Astrocyte of the cerebellum (primary cell): ENCODE measurements at regions not wholly inside any gene's neighbourhood (a gene's known extent, or its start where the extent isn't known, plus 50 kb on each side); places are given as distances from the start of the nearest gene placed in this dataset.

Source experiments
- DNase-seq: peaks from one replicate; pipeline ENCODE4 v3.0.0-alpha.2; 2011; ENCODE audit warnings: low read depth
- H3K4me3 ChIP-seq: 2 replicates; pipeline ENCODE4 v1.5.1; 2011; ENCODE audit warnings: mild to moderate bottlenecking, low read depth, low read length, moderate library complexity
- in situ Hi-C: cut with HindIII; loops from 2 replicates; pipeline ENCODE4 v1.10.0; 2017; ENCODE audit warnings: low sequenced_read_pairs
- TF ChIP-seq, protein P1 (sequence below): IDR thresholded peaks from 2 replicates; pipeline ENCODE4 v1.5.1; 2012; ENCODE audit warnings: low read length, low read depth, moderate library complexity, mild to moderate bottlenecking; ENCODE audit errors: missing control alignments

- TF ChIP-seq, protein P1, sequence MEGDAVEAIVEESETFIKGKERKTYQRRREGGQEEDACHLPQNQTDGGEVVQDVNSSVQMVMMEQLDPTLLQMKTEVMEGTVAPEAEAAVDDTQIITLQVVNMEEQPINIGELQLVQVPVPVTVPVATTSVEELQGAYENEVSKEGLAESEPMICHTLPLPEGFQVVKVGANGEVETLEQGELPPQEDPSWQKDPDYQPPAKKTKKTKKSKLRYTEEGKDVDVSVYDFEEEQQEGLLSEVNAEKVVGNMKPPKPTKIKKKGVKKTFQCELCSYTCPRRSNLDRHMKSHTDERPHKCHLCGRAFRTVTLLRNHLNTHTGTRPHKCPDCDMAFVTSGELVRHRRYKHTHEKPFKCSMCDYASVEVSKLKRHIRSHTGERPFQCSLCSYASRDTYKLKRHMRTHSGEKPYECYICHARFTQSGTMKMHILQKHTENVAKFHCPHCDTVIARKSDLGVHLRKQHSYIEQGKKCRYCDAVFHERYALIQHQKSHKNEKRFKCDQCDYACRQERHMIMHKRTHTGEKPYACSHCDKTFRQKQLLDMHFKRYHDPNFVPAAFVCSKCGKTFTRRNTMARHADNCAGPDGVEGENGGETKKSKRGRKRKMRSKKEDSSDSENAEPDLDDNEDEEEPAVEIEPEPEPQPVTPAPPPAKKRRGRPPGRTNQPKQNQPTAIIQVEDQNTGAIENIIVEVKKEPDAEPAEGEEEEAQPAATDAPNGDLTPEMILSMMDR: no peak
- in situ Hi-C loops: no loop called here
- DNase-seq: no peak
- no peak overlapping the region for H3K4me3 ChIP-seq
These were observed 230.3 kb upstream of the RGMA start for GRCh38 chr15:93319121-93319814.

DNA sequence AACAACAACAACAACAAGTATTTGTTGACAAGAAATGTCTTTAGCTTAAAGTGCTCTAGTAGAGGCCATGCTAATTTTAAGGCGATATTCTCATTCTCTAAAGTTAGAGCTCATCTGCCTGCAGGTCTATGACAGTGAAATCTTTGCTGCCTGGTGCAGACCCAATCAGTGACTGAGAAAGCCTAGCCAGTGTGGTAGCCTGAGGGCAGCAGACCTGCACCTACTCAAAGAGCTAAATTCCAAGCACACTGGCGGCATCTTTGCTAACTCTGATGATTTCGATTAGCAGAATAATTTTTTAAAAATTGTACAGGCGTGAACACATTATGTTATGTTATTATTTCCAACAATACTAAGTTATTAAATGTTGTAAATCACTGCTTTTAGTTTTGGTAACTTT, 228.8 kb upstream of the RGMA start:
- in situ Hi-C loops: no loop called here
- TF ChIP-seq, protein P1: no peak
- no peak for DNase-seq

DNA sequence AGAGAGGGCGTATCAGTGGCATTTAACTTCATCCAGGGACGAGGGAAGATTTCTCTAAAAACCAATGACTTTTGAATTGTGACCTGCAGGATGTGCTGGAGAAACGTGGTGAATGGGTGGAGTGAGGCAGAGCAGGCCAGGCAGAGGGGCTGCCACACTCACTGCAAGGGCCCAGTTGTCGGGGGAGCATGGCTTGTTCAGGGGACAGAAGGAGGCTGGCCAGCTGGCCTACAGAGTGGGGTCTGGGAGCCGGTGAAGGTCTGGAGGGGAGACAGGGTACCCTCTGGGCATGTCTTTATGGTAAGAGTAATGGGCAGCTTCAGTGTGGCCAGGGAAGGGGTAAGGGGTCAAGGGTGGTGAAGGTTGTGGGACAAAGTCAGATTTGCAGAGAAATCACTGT, 225.2 kb upstream of the RGMA start:
- no peak for DNase-seq
- no peak overlapping the region for H3K4me3 ChIP-seq
- TF ChIP-seq, protein P1: no peak
- in situ Hi-C loops: no loop called here

More for the DNA sequence above, 228.8 kb upstream of the RGMA start:
- no peak overlapping the region for H3K4me3 ChIP-seq

GRCh38 chr15:93312891-93313486, 224.0 kb upstream of the RGMA start:
- in situ Hi-C loops: no loop called here
- DNase-seq: no peak
- no peak overlapping the region for H3K4me3 ChIP-seq
- TF ChIP-seq, protein P1: no peak

DNA sequence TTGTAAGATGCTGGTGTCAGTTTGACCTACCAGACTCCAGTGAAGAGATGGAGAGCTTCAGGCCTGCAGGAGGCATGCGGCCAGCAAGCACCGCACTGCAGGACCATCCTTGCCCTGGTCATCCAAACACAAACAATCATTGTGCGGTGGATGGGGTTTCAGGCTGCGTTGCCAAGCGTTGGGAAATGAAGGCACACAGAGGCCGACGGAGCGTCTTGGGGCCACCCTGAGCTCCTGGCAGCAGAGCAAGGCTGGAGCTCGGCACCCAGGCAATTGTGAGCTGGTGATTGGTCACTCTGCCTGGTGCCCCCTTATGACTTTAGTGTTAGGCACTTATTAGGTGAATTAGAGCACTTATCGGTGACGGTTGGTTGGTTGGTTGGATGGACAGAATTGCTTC, 222.6 kb upstream of the RGMA start:
- H3K4me3 ChIP-seq: no peak overlapping the region
- TF ChIP-seq, protein P1: no peak
- in situ Hi-C loops: no loop called here
- no peak for DNase-seq

GRCh38 chr15:93308026-93308690, 219.1 kb upstream of the RGMA start:
- H3K4me3 ChIP-seq: no peak overlapping the region
- in situ Hi-C loops: no loop called here
- no peak for DNase-seq
- TF ChIP-seq, protein P1: no peak
